Neural cell (in vitro differentiated cells): ENCODE measurements at regions not wholly inside any gene's neighbourhood (a gene's known extent, or its start where the extent isn't known, plus 50 kb on each side); places are given as distances from the start of the nearest gene placed in this dataset.

Experiments used
- H2AFZ ChIP-seq: fragments of 200-600, 300-800 bp; sonication (generic), shearing (Covaris generic); 2 replicates; pipeline ENCODE4 v1.6.0; 2014; ENCODE audit warnings: low read depth, mild to moderate bottlenecking, antibody characterized with exemption, low read length, moderate library complexity
- H3F3A ChIP-seq: fragments of 200-600 bp; shearing (Covaris generic); 2 replicates; pipeline ENCODE4 v1.6.1; 2016; ENCODE audit warnings: mild to moderate bottlenecking, moderate library complexity, mixed read lengths, antibody characterized with exemption, low read length; ENCODE audit not compliant: insufficient read depth, poor library complexity, severe bottlenecking
- H3K27ac ChIP-seq: fragments of 200-600, 300-800 bp; sonication (generic), shearing (Covaris generic); 2 replicates; pipeline ENCODE4 v1.5.1; 2014; ENCODE audit warnings: mild to moderate bottlenecking, low read length, moderate library complexity
- H3K27me3 ChIP-seq: fragments of 300-800, 200-600 bp; sonication (generic), shearing (Covaris generic); 2 replicates; pipeline ENCODE4 v1.6.0; 2014; ENCODE audit warnings: mild to moderate bottlenecking, low read depth, low read length, moderate library complexity; ENCODE audit not compliant: insufficient read depth
- H3K36me3 ChIP-seq: fragments of 300-800, 200-600 bp; sonication (generic), shearing (Covaris generic); 2 replicates; pipeline ENCODE4 v1.5.1; 2014; ENCODE audit warnings: mild to moderate bottlenecking, antibody characterized with exemption, low read length, moderate library complexity; ENCODE audit not compliant: insufficient read depth
- H3K4me2 ChIP-seq: fragments of 300-800, 200-600 bp; sonication (generic), shearing (Covaris generic); 2 replicates; pipeline ENCODE4 v1.6.0; 2014; ENCODE audit warnings: mild to moderate bottlenecking, low read length
- H3K4me3 ChIP-seq: fragments of 300-800, 200-600 bp; sonication (generic), shearing (Covaris generic); 2 replicates; pipeline ENCODE4 v1.5.1; 2014; ENCODE audit warnings: mild to moderate bottlenecking, low read length, moderate library complexity
- H3K79me2 ChIP-seq: fragments of 200-600 bp; shearing (Covaris generic); replicated peaks from 2 replicates; pipeline ENCODE4 v1.6.0; 2014; ENCODE audit warnings: mild to moderate bottlenecking, low read length, moderate library complexity; ENCODE audit not compliant: insufficient read depth
- H3K9ac ChIP-seq: fragments of 300-800, 200-600 bp; sonication (generic), shearing (Covaris generic); 2 replicates; pipeline ENCODE4 v1.6.1; 2016; ENCODE audit warnings: mild to moderate bottlenecking, low read length, mixed read lengths
- H3K9me2 ChIP-seq: fragments of 200-600 bp; shearing (Covaris generic); 2 replicates; pipeline ENCODE4 v1.6.1; 2016; ENCODE audit warnings: mild to moderate bottlenecking, low read length, mixed read lengths; ENCODE audit not compliant: insufficient read depth
- H3K9me3 ChIP-seq: fragments of 200-600, 300-800 bp; sonication (generic), shearing (Covaris generic); 2 replicates; pipeline ENCODE4 v1.6.1; 2016; ENCODE audit warnings: mild to moderate bottlenecking, mixed run types, low read length, moderate library complexity, mixed read lengths
- H4K20me1 ChIP-seq: fragments of 200-600 bp; shearing (Covaris generic); 2 replicates; pipeline ENCODE4 v1.6.1; 2016; ENCODE audit warnings: mild to moderate bottlenecking, mixed run types; ENCODE audit not compliant: insufficient read depth
- EP300 ChIP-seq: fragments of 450-650 bp; conservative IDR thresholded peaks from 2 replicates; pipeline ENCODE4 v1.6.1; 2014; ENCODE audit warnings: antibody characterized with exemption, mild to moderate bottlenecking, moderate library complexity; ENCODE audit not compliant: poor library complexity, severe bottlenecking
- EZH2 ChIP-seq: fragments of 200-600, 300-800 bp; shearing (Covaris generic), sonication (generic); IDR thresholded peaks from 2 replicates; pipeline ENCODE4 v1.6.1; 2014; ENCODE audit warnings: antibody characterized with exemption, low read length, borderline replicate concordance, mild to moderate bottlenecking; ENCODE audit not compliant: insufficient read depth, poor library complexity, severe bottlenecking
- MXI1 ChIP-seq: fragments of 450-650 bp; conservative IDR thresholded peaks from 2 replicates; pipeline ENCODE4 v1.6.1; 2014; ENCODE audit warnings: antibody characterized with exemption, mild to moderate bottlenecking; ENCODE audit not compliant: poor library complexity, severe bottlenecking
- POLR2AphosphoS5 ChIP-seq: IDR thresholded peaks from 2 replicates; pipeline ENCODE4 v1.6.1; 2012
- RAD21 ChIP-seq: fragments of 450-650 bp; conservative IDR thresholded peaks from 2 replicates; pipeline ENCODE4 v1.6.1; 2014; ENCODE audit warnings: antibody characterized with exemption, mild to moderate bottlenecking, moderate library complexity
- SMC3 ChIP-seq: fragments of 450-650 bp; conservative IDR thresholded peaks from 2 replicates; pipeline ENCODE4 v1.6.1; 2014; ENCODE audit warnings: antibody characterized with exemption, mild to moderate bottlenecking, moderate library complexity; ENCODE audit not compliant: poor library complexity
- TAF1 ChIP-seq: IDR thresholded peaks from 2 replicates; pipeline ENCODE4 v1.6.1; 2012; ENCODE audit warnings: low read depth
- TF ChIP-seq, protein P1 (sequence below): fragments of 450-650 bp; IDR thresholded peaks from 2 replicates; pipeline ENCODE4 v1.5.1; 2014; ENCODE audit warnings: antibody characterized with exemption, mild to moderate bottlenecking, moderate library complexity; ENCODE audit not compliant: poor library complexity, severe bottlenecking
- TF ChIP-seq, protein P2 (sequence below): IDR thresholded peaks from 2 replicates; pipeline ENCODE4 v1.6.1; 2012; ENCODE audit warnings: borderline replicate concordance

DNA sequence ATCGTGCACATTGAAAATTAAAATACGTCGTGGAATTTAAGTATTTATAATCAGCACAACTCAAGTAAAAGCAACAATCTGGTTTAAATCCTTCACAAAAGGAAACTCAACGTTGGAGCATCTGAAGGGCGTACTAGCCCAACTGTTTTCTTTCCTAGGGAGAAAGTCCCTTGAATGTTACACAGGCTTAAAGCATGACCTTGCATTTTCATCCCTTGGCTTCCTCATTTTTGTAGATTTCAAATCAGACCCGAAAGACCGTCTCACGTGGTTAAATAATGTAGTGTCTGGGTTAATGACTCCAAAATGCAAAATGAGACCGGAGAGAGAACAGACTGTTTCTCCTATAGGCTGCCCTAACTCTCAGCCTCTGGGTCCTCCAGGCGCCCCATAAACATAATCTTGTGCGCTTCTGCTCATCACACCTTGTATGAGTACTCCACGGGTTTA, 249.2 kb upstream of the RREB1 start:
- no peaks in the 10 kb centered on the region for H3K36me3 ChIP-seq
- H3F3A ChIP-seq = no peaks in the 10 kb centered on the region
- H3K4me2 ChIP-seq = no peak overlapping the region
- H3K9ac ChIP-seq = no peak overlapping the region
- H3K4me3 ChIP-seq = no peak overlapping the region
- no peaks in the 10 kb centered on the region for H3K9me2 ChIP-seq
- no peak overlapping the region for H3K27ac ChIP-seq
- no peaks in the 10 kb centered on the region for H3K9me3 ChIP-seq
- H4K20me1 ChIP-seq = no peaks in the 10 kb centered on the region
- TF ChIP-seq SMC3 = no peak
- no peak for TF ChIP-seq EP300
- no peak for TF ChIP-seq POLR2AphosphoS5
- TF ChIP-seq, protein P1, sequence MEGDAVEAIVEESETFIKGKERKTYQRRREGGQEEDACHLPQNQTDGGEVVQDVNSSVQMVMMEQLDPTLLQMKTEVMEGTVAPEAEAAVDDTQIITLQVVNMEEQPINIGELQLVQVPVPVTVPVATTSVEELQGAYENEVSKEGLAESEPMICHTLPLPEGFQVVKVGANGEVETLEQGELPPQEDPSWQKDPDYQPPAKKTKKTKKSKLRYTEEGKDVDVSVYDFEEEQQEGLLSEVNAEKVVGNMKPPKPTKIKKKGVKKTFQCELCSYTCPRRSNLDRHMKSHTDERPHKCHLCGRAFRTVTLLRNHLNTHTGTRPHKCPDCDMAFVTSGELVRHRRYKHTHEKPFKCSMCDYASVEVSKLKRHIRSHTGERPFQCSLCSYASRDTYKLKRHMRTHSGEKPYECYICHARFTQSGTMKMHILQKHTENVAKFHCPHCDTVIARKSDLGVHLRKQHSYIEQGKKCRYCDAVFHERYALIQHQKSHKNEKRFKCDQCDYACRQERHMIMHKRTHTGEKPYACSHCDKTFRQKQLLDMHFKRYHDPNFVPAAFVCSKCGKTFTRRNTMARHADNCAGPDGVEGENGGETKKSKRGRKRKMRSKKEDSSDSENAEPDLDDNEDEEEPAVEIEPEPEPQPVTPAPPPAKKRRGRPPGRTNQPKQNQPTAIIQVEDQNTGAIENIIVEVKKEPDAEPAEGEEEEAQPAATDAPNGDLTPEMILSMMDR = no peak
- no peak for TF ChIP-seq EZH2
- no peak for TF ChIP-seq MXI1
- TF ChIP-seq, protein P2, sequence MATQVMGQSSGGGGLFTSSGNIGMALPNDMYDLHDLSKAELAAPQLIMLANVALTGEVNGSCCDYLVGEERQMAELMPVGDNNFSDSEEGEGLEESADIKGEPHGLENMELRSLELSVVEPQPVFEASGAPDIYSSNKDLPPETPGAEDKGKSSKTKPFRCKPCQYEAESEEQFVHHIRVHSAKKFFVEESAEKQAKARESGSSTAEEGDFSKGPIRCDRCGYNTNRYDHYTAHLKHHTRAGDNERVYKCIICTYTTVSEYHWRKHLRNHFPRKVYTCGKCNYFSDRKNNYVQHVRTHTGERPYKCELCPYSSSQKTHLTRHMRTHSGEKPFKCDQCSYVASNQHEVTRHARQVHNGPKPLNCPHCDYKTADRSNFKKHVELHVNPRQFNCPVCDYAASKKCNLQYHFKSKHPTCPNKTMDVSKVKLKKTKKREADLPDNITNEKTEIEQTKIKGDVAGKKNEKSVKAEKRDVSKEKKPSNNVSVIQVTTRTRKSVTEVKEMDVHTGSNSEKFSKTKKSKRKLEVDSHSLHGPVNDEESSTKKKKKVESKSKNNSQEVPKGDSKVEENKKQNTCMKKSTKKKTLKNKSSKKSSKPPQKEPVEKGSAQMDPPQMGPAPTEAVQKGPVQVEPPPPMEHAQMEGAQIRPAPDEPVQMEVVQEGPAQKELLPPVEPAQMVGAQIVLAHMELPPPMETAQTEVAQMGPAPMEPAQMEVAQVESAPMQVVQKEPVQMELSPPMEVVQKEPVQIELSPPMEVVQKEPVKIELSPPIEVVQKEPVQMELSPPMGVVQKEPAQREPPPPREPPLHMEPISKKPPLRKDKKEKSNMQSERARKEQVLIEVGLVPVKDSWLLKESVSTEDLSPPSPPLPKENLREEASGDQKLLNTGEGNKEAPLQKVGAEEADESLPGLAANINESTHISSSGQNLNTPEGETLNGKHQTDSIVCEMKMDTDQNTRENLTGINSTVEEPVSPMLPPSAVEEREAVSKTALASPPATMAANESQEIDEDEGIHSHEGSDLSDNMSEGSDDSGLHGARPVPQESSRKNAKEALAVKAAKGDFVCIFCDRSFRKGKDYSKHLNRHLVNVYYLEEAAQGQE = no peak
- no peak for TF ChIP-seq TAF1
- no peak for TF ChIP-seq RAD21
- H3K27me3 ChIP-seq = no peaks in the 10 kb centered on the region
- no peak overlapping the region for H2AFZ ChIP-seq
- no peaks in the 10 kb centered on the region for H3K79me2 ChIP-seq

DNA sequence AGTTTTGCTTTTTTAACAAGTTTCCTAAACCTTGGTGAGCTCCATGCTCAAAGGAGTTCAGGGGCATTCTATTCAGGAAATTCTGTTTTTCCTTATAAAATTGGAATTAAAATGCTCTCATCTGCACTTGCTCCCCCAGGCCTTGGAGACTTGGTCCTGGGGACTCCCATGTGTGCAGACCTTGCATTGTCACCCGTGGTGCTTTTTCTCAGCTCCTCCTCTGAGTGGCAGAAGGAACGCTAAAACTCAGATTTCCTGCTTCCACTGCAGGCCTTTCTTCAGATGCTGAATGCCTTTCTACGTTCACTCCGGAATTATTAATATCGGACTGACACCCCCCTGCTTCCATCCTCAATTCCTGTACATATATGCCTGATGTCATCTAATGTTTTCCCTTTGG, 248.7 kb upstream of the RREB1 start:
- Histone ChIP-seq H3K79me2 (no peaks in the 10 kb centered on the region), H3K4me2 (no peak overlapping the region), H3K4me3 (no peak overlapping the region), H4K20me1 (no peaks in the 10 kb centered on the region), H3K36me3 (no peaks in the 10 kb centered on the region), H3K9ac (no peak overlapping the region), H3F3A (no peaks in the 10 kb centered on the region), H3K27me3 (no peaks in the 10 kb centered on the region), H3K9me3 (peaks cover 5% of the 10 kb centered on the region), H3K27ac (no peak overlapping the region), H3K9me2 (no peaks in the 10 kb centered on the region), H2AFZ (no peak overlapping the region)
- TF ChIP-seq SMC3 = no peak
- TF ChIP-seq POLR2AphosphoS5 = no peak
- TF ChIP-seq EZH2 = no peak
- no peak for TF ChIP-seq RAD21
- no peak for TF ChIP-seq MXI1
- TF ChIP-seq EP300 = no peak
- TF ChIP-seq, protein P1 = no peak
- TF ChIP-seq TAF1 = no peak
